ENCODE measurements at regions not wholly inside any gene's neighbourhood (a gene's known extent, or its start where the extent isn't known, plus 50 kb on each side); places are given as distances from the start of the nearest gene placed in this dataset.
"Not testable (repeated sequence)": the region's sequence is repeated elsewhere in the genome, so short reads cannot be mapped to it uniquely, and the experiment has no call there.

DNA sequence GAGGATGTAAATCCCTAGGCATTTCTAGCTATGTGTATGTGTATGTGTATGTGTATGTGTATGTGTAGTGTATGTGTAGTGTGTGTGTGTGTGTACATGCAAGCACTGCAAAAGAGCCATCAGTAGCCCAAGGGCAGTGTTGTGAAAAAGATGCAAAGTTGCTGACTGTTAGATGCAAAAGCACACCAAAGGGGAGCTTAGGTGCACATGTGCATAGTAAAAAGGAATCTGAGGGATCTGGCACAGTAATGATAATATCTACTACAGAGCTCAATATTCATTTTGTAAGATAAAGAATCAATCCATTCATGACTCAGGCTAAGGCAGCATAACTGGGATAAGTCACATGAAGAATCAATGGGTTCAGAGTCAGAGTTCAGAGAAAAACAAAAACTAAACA is 80.2 kb downstream of the TMEM47 start:
- no peak for DNase-seq (ENCODE audit: low spot score)
- in situ Hi-C loops (cut with HindIII; ENCODE audit: low sequenced_read_pairs) = no loop called here

DNA sequence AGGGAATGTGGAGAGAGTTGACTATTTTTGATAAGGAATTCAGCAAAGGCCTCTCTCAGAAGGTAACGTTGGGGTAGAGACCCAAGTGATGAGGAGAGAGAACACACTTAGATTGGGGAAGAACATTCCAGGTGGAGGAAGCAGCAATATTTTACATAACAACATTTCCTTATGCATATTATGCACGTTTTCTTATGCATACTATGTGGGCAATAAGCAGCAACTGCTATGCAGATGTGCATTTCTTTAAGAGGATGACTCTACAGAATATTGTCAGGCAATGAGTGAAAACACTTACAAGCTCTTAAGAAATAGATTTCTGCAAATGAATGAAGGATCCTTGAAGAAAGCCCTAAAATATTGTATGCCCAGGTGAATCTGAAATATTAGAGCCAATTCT is 91.1 kb downstream of the TMEM47 start:
- in situ Hi-C loops (cut with HindIII; ENCODE audit: low sequenced_read_pairs) = no loop called here
- DNase-seq (ENCODE audit: low spot score) = no peak

DNA sequence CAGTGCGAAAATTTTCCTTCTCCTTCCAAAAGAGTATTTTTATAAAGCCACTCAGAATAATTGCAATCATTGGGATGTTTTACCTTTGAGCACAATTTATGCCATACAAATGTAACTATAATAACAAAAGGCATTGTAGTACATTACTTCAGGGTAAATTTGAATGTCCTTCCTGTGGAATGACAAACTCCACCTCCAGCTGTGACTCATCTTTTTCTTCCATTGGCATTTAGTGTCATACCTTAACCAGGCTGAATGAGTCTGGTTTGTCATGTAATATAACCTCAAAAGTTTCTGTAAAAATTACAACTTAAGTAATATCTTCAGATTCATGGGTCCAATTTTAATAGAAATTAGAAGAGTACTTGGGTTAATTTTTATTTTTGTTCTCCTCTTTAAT is 93.3 kb downstream of the TMEM47 start:
- in situ Hi-C loops (cut with HindIII; ENCODE audit: low sequenced_read_pairs) = no loop called here
- no peak for DNase-seq (ENCODE audit: low spot score)

DNA sequence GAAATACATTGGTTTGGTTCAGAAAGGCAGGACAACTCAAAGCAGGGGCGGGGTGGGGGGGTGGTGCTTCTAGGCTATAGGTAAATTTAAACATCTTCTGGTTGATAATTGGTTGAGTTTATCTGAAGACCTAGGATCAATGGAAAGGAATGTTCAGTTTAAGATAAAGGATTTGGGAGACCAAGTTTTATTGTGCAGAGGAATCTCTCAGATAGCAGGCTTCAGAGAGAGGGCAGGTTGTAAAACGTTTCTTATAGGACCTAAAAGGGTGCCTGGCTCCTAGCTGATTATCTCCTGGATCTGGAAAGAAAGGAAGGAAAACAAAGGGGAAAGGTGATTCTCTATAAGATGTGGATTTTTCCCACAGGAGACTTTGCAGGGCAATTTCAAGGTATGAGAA is 94.0 kb downstream of the TMEM47 start:
- DNase-seq (ENCODE audit: low spot score) = no peak
- in situ Hi-C loops (cut with HindIII; ENCODE audit: low sequenced_read_pairs) = no loop called here

DNA sequence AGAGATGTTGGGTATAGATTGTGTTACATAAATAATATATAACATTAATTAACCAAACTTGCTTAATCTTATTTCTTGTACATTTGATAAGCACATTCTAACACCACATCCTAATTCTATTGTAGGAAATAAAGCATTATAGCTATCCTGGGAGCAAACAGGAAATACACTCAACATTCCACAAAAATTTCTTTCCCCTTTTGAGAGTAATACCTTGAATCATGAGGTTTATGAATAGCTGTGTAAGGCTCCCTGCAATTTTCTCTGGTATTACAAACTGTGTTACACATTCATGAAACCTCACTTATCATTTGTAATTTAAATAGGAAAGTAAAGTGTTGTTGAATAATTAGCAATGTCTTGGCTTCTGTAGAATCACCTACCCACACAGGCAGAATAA is 95.1 kb downstream of the TMEM47 start:
- in situ Hi-C loops (cut with HindIII; ENCODE audit: low sequenced_read_pairs) = no loop called here
- DNase-seq (ENCODE audit: low spot score) = no peak

DNA sequence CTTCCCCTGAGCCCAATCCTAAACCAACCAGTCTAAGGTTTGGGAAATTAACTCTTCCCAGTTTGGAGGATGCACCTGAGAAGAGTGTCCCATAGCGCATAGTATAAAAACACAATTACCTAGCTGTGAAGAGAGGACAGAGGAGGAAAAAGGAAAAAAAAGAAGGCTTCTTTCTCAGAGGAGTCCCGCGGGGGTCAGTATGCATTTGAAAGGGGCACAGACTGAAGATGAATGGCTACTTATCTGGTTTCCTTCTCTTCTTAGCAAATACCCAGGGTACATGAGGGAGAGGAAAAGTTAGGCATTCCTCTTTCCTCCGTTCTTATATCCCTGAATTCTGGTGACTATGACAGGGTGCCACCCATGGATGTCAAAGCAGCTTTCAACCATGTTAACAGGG is 96.9 kb downstream of the TMEM47 start:
- in situ Hi-C loops (cut with HindIII; ENCODE audit: low sequenced_read_pairs) = no loop called here
- no peak for DNase-seq (ENCODE audit: low spot score)

DNA sequence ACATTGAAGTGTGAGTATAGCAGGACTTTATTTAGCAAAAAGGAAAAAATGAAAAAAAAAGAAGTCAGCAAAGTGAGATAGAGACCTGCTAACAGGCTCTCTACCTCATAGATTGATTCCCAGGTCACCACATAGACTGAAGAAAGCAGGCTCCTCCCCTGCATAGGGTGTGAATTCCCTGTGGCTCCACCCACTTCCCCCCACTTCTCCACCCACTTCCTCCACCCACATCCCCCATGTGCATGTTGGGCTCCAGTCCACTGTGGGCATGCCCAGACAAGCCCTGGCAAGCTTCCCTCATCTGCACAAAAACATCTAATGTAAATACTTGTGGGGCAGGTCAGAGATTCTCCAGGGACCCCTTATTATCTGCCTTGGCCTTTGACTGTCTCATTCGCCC is 97.8 kb downstream of the TMEM47 start:
- in situ Hi-C loops (cut with HindIII; ENCODE audit: low sequenced_read_pairs) = no loop called here
- no peak for DNase-seq (ENCODE audit: low spot score)

DNA sequence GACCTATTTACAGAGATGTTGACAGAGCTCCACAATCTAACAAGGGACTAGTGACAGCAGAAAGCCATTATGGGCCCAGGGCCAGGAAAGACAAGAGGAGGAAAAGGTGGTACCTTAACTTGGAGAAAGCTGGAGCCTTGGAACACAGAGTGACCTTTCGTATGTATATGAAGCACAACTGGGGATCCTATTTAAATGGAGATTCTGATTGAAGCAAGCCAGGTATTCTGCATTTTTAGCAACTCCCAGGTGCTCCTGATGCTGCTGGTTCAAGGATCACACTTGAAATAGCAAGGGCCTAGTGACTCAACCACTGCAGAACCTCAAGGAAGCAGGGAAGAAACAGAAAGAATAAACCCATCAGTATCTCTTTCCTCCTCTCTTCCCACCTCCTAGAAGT is 99.4 kb downstream of the TMEM47 start:
- in situ Hi-C loops (cut with HindIII; ENCODE audit: low sequenced_read_pairs) = no loop called here
- no peak for DNase-seq (ENCODE audit: low spot score)

DNA sequence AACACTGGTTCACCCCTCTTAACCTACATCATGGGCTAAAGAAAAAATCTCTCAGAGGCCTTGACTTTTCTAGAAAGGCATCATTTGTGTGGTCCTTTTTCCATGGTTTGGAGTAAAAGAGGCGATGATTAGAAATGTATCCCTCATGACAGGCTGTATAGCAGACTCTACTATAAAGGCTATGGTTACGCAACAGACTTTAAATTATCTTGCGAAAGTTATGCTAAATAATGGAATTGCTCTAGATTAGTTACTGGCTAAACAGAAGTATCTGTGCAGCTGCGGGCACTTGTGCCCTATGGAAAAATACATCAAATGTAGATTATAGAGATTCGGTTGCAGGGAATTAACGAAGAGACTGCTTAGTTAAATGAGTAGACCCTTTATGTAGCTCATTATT is 101.6 kb downstream of the TMEM47 start:
- in situ Hi-C loops (cut with HindIII; ENCODE audit: low sequenced_read_pairs) = no loop called here
- DNase-seq (ENCODE audit: low spot score) = no peak

DNA sequence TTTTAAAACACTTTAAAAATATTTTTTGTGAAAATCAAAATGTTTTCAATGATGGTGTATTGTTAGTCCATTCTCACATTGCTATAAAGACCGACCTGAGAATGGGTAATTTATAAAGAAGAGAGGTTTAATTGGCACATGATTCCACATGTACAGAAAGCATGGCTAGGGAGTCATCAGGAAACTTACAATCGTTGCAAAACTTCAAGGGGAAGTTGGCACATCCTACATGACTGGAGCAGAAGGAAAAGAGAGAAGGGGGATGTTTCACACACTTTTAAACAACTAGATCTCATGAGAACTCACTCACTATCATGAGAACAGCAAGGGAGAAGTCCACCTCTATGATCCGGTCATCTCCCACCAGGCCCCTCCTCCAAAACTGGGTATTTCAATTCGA is 110.7 kb downstream of the TMEM47 start:
- in situ Hi-C loops (cut with HindIII; ENCODE audit: low sequenced_read_pairs) = no loop called here
- DNase-seq (ENCODE audit: low spot score) = no peak

DNA sequence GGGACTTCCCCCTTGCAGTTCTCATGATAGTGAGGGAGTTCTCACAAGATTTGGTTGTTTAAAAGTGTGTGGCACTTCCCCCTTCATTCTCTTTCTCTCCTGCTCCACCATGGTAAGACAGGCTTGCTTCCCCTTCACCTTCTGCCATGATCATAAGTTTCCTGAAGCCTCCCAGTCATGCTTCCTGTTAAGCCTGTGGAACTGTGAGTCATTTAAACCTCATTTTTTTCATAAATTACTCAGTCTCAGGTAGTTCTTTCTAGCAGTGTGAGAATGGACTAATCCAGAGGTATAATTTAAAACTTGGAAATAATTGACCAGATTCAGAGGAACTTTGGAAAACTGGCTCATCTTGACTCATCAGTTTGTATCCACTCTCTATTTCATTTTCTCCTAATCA is 129.0 kb downstream of the TMEM47 start:
- no peak for DNase-seq (ENCODE audit: low spot score)
- in situ Hi-C loops (cut with HindIII; ENCODE audit: low sequenced_read_pairs) = no loop called here

DNA sequence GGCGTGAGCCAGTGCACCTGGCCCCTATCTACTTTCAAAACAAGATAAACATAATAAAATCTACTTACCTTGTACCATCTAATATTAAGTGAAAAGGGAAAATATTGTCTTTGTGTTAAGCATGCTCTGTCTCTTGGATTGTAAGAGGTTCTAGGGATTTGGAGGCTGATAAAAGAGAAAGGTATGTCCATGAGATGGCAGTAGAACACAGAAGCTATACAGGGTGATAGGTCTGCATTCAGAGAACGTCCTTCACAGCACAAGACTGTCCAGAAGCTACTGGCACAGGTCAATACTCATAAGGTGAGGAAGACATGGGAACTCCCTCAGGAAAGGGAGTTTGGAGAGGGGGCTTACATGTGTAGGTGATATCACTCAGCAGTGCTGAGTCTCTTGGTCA is 135.5 kb downstream of the TMEM47 start:
- in situ Hi-C loops (cut with HindIII; ENCODE audit: low sequenced_read_pairs) = no loop called here
- no peak for DNase-seq (ENCODE audit: low spot score)

DNA sequence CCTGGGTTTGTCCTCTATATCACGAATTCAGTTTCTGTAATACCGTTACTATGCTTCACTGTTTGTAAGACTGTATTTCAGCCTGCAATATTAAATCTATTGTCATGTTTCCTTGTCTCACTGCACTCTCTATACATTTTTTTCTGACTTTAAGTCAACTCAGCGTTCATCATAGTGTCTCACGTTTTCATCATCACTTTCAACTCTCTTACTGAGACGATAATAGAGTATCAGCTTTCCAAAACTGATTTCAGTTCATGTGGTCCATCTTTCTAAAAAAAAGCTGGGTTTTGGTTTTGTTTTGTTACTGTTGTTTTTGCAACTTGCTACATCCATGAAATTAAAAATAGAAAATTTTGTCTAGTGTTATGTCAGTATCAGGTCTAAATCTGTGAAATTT is 147.7 kb downstream of the TMEM47 start:
- in situ Hi-C loops (cut with HindIII; ENCODE audit: low sequenced_read_pairs) = no loop called here

DNA sequence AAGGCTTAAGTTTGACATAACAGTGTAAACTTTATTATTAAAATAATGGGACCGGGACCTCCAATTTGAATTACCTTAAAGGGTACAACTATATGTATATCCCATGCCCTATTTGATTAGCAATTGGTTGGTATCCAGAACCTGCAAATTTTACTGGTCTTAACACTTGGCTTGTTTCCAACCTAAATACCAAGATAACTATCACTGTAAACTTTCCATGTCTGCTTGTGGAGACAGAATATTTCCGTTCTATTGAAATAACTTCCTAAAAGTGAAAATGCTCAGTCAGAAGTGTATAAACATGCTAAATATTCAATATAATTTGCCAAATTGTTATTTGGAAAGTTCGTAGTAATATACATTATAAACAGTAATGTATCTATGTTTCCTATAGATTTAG is 154.0 kb downstream of the TMEM47 start:
- in situ Hi-C loops (cut with HindIII; ENCODE audit: low sequenced_read_pairs) = no loop called here
- no peak for DNase-seq (ENCODE audit: low spot score)

More for the DNA sequence above, 147.7 kb downstream of the TMEM47 start:
- no peak for DNase-seq (ENCODE audit: low spot score)

DNA sequence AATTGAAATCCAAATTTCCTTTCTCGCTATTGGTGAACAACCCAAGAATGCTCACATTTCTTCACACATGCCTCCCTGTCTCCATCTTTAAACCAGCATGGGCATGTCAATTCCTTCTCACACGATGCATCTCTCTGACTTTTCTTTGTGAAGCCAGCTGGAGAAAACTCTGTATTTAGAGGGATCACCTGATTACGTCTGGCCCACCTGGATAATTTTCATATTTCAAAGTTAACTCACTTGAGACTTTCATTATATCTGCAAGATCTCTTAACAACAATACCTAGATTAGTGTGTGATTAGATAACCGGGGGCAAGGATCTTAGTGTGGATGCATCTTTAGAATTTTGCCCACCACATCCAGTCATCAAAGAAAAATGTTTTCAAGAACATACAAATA is 164.0 kb downstream of the TMEM47 start:
- in situ Hi-C loops (cut with HindIII; ENCODE audit: low sequenced_read_pairs) = no loop called here
- no peak for DNase-seq (ENCODE audit: low spot score)

DNA sequence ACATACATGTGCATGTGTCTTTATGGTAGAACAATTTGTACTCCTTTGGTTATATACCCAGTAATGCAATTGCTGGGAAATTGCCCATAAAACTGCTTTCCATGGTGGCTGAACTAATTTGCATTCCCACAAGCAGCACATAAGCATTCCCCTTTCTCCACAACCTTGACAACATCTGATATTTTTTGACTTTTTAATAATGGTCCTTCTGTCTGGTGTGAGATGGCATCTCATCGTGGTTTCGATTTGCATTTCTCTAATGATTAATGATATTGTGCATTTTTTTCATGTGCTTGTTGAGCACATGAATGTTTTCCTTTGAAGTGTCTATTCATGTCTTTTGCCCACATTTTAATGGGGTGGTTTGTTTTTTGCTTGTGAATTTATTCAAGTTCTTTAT is 166.0 kb downstream of the TMEM47 start:
- in situ Hi-C loops (cut with HindIII; ENCODE audit: low sequenced_read_pairs) = no loop called here
- no peak for DNase-seq (ENCODE audit: low spot score)

DNA sequence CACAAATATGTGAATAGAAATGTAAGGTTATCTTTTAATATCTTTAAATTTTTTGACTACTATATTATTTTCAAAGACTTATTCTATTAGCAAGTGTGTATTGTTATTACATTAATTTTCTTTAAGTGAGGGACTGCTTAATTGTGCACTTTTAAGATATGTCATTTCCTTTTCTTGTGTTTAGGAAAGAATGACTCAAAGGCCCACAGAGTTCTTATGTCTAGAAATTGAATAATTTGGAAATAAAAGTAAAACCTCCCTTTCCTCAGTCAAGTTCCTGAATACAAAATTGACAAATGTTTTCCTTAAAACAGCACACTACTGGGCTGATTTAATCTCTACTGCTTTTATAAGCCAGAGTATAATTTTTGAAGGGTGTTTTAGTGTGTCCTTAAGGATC is 169.7 kb downstream of the TMEM47 start:
- DNase-seq (ENCODE audit: low spot score) = no peak
- in situ Hi-C loops (cut with HindIII; ENCODE audit: low sequenced_read_pairs) = no loop called here

DNA sequence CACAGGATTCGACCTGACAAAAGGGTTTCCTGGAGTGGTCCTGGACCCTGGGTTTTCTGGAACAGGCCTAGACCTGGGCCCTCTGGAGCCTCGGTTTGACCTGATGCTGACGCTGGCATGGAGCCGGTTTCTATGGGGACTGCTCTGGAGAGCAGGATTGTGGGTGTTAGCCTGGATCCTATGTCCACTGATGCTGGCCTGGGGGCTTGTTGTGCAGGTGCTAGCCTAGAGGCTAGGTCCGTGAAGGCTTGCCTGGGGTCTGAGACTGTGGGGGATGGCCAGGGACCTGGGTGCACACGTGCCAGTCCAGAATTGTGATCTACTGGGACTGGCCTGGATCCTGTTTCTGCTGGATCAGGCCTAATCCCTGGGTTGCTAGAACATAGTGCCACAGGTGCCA is 173.1 kb downstream of the TMEM47 start:
- no peak for DNase-seq (ENCODE audit: low spot score)
- in situ Hi-C loops (cut with HindIII; ENCODE audit: low sequenced_read_pairs) = no loop called here

DNA sequence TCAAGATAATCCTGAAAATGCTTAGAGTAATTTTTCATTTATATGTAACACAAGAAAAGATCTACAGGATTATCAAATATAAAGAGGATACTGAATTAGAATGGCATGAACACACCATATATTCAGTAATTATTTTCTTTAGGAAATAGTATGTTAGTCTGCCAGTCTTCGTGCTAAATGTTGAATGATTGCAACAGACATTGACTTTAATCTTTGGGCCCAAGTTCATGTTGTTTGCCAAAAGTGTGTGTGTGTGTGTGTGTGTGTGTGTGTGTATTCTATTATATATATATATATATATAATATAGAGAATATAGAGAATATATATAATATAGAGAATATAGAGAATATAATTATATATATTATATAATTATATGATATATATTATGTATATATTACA is 186.6 kb downstream of the TMEM47 start:
- no peak for DNase-seq (ENCODE audit: low spot score)
- in situ Hi-C loops (cut with HindIII; ENCODE audit: low sequenced_read_pairs) = no loop called here

DNA sequence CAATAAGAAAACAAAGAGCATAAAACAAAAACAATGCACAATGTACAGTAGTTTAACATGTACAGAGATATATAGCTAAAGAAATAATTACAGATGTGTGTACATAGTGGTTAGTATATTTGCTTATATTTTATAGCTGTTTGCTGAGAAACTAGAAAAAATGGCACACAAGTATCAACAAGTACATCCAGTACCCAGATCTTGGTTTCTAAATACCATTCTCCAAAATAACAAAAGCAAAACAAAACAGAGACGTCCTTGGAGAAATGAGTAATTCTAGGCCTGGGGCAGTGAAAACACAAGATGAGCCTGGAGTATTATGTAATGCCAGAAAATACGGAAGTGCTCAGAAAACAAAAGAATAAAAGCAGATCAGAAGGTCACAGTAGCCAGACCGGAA is 189.6 kb downstream of the TMEM47 start:
- in situ Hi-C loops (cut with HindIII; ENCODE audit: low sequenced_read_pairs) = no loop called here
- DNase-seq (ENCODE audit: low spot score) = no peak

DNA sequence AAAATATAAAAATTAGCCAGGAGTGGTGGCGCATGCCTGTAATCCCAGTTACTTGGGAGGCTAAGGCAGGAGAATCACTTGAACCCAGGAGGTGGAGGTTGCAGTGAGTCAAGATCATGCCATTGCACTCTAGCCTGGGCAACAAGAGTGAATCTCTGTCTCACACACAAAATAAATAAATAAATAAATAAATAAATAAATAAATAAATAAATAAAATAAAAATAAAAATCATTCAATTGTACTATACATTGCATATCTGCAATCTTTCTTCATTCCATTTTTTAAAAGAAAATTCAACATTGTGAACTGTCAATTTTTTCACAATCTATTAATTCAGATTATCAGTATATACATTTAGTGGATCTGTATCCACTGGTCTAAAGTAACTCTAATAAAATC is 193.9 kb downstream of the TMEM47 start:
- DNase-seq (ENCODE audit: low spot score); in situ Hi-C loops (cut with HindIII; ENCODE audit: low sequenced_read_pairs): not testable (repeated sequence)

DNA sequence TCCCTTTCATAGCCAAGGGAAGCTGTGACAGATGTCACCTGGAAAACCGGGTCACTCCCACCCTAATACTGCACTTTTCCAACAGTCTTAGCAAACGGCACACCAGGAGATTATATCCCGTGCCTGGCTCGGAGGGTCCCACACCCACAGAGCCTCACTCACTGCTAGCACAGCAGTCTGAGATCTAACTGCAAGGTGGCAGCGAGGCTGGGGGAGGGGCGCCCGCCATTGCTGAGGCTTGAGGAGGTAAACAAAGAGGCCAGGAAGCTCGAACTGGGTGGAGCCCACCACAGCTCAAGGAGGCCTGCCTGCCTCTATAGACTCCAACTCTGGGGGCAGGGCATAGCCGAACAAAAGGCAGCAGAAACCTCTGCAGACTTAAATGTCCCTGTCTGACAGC is 199.2 kb downstream of the TMEM47 start:
- in situ Hi-C loops (cut with HindIII; ENCODE audit: low sequenced_read_pairs); DNase-seq (ENCODE audit: low spot score): not testable (repeated sequence)

Measured in G401 (cell line).